ENCODE measurements at regions not wholly inside any gene's neighbourhood (a gene's known extent, or its start where the extent isn't known, plus 50 kb on each side); places are given as distances from the start of the nearest gene placed in this dataset.

GRCh38 chrX:69228732-69229131, 63.5 kb upstream of the PJA1 start:
- TF ChIP-seq CTCF (IDR thresholded peaks at IDR 0.05; ENCODE audit: low read length) (no peak), EZH2 (IDR thresholded peaks at IDR 0.05; ENCODE audit: borderline replicate concordance, low read length) (no peak)
